ENCODE measurements at regions not wholly inside any gene's neighbourhood (a gene's known extent, or its start where the extent isn't known, plus 50 kb on each side); places are given as distances from the start of the nearest gene placed in this dataset.
"Not testable (repeated sequence)": the region's sequence is repeated elsewhere in the genome, so short reads cannot be mapped to it uniquely, and the experiment has no call there.

DNA sequence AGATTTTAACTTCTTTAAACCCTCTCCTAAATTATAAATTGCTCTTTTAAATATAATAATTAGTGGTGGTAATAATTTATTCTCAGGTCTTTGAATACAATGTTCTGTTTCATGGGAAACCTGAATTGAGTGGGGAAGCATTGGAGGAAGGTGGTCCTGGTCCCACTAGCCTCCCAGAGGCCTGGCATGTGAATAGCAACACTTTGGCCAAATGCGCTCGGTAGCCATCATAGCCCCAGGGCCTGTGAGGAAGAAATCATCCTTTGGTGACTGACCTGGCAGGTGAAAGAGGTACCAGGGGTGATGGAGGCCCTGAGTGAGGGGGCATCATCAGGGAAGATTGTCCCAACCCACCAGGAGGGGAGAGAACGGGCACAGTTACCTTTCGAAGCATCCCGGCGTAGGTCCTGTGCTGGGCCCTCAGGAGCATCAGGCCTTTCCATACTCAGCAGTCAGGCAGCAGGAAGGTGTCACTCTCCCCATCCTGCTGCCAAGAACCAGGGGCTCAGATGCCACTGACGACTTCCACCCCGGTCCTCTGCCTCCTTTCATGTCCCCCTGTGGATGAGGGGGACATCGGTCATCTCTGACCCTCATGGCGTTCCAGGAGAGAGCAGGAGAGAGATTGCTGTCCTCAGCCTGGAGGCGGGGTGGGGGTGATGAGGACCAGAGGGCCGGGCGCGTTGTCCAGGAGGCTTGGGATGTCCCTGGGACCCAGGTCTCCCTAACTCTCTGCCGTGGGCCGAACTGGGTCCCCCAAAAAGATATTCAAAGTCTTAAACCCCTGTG, 78.6 kb upstream of the HPCAL1 start:
- peak; percentile 24 for DNase-seq (ENCODE audit: low read depth, low spot score)

DNA sequence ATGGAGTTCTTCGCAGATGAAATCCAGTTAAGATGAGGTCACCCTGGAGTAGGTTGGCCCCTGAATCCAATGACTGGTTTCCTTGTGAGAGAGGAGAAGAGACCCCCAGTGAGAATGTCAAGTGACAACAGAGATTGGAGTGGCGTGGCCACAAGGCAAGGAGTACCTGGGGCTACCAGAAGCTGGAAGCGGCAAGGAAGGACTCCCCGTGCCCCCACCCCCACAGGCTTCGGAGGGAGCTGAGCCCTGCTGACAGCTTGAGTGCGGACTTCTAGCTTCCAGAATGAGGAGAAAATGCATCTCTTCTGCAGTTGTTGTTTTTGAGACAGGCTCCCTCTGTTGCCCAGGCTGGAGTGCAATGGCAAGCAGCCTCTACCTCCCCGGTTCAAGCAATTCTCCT, 78.0 kb upstream of the HPCAL1 start:
- DNase-seq (ENCODE audit: low read depth, low spot score) = no peak

DNA sequence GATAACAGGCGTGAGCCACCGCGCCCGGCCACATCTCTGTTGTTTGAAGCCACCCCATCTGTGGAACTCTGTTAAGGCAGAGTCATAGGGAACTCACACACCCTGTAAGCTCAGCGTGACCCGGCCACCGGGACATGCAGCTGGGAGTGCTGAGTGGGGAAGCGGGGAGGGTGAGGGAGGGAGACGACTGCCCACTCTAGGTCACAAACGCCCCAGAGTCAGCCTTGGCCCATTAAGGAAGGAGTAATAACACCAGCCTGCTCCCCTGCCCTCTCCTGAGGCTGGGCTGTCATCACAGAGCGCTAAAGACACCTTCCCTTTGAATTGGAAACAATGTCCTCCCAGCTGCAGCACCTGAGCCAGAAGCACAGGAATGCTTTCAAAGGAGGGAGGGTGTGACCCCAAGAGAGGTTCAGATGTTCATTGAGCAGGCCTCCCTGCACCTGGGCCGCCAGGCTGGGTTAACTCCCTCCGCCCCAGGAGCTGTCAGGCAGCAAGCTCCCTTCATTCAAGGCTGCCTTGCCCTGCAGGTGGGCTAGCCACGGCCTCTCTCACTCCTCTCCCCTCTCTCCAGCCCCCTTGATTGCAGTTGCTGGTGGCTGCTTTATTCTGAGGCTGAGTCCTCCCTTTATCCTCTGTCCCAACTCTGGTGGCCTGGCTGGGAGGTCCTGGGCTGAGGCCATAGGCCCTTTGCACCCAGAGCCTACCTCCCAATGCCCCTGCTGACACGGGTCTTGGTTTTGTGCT, 77.2 kb upstream of the HPCAL1 start:
- DNase-seq (ENCODE audit: low read depth, low spot score) = peak; percentile 62

DNA sequence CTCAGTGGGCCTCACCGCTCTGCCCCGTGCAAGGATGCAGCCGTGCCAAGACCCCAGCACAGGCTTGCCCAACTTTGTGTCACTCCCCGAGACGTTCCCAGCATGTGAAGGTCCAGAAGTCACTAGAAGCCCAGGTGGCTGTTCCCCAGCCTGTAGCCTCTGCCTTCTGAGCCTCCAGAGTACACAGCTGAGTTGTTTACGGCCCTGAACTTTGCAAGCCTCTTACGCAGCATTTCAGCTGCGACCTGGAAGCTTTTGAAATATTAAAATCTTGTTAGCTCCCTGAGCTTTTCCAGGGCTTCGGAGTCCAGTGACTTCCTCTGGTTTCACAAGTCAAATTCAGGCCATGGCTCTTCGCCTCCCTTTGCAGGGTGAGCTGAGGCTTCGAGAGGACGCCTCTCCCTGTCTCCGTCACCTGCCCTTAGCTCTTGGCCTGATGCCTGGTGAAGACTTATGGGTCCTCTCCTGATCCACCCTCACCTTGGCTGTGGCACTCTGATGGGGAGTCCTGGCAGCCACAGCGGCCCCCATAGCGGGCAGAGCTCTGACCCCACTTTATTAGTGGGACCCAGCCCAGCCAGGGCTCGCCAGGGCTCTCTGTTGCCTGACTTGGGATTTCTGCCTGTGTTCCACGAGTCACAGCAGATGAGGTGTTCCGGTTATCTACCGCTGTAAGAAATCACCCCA, 76.5 kb upstream of the HPCAL1 start:
- no peak for DNase-seq (ENCODE audit: low read depth, low spot score)

DNA sequence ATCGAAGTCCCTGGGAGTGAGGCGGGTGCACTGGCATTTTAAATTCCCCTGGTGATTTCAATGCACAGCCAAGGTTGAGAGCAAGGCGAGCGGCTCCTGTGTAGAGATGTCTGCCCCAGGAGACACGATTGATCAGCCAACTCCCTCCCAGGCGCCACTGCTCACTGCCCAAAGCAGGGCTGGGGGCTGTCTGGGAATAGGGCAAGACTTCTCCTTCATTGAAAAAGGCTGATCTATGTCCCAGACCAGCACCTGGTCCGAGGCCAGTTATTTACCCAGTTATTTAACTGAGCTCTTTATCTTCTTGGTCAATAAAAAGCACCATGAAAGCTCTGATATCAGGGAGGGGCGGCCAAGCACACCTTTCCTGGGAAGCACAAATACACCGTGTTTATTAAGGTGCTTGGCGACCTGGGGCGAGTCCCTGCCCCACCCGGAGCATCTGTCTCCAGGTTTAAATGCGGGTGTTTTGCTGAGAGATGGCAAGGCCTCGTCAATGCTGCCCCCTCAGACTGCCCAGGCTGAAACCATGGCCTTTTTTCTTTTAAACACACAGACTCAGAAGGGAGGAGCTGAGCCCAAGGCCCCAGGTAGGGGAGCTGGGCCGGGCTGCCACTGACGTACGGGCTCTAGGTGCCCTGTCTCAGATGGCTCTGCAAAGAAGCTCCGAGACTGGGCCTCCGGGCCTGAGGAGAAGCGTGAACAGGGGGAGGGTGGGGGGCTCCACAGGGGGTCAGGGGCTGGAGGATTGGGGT, 73.9 kb upstream of the HPCAL1 start:
- DNase-seq (ENCODE audit: low read depth, low spot score) = no peak

DNA sequence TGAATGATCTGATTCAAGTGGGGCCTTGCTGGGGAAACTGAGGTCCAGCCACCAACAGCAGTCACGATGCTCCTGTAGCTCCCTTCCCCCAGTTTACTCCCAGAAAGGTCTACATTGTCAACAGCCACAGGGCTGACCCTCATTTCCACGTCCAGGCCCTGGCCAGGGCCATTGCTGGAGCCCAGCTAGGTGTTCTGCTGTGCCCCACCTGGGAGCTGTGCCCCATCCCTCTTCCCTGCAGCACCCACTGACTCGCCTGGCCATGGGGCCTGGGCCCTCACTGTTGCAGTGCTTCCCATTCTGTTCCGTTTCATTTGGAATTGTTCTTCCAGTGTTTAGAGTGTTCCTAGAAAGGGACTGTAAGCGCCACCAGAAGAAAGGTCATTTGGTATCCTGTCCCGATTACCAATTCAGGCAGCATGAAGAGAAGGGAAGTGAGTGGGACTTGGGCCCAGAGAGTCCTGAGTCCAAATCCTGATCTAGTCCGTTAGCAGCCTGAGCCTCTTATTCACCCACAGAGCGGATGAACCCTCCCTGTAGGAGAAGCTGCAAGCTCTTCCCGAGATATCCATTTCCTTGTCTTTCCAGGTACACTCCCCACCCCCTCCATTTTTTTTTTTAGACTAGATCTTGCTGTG, 73.1 kb upstream of the HPCAL1 start:
- no peak for DNase-seq (ENCODE audit: low read depth, low spot score)

DNA sequence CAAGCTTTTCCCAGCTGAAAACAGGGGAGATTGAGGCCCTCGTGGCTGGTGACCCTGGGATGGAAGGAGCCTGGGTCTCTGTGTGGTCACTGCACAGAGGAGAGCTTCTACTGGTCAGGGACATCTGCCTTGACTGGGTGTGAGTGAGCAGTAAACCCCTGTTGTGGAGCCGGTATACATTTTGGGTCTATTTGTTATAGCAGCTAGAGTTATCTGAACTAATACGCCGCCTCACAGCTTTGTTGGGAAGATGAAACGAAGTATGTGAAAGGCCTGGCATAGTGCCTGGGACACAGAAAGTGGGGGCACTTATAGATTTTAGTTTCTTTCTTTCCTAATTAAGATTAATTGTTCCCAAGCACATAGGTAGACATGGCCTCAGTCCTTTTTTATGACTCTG, 72.2 kb upstream of the HPCAL1 start:
- DNase-seq (ENCODE audit: low read depth, low spot score) = no peak

DNA sequence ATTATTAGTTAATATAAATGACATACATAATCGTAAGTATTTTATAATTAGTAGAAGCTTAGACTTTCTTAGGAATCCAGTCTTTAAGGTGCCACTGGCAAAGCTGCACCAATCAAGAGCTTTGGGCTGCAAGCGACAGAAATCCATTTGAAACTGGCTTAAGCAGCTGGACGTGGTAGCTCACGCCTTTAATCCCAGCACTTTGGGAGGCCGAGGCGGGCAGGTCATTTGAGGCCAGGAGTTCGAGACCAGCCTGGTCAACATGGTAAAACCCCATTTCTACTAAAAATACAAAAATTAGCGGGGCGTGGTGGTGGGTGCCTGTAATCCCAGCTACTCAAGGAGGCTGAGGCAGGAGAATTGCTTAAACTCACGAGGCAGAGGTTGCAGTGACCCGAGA, 71.8 kb upstream of the HPCAL1 start:
- DNase-seq (ENCODE audit: low read depth, low spot score) = not testable (repeated sequence)

DNA sequence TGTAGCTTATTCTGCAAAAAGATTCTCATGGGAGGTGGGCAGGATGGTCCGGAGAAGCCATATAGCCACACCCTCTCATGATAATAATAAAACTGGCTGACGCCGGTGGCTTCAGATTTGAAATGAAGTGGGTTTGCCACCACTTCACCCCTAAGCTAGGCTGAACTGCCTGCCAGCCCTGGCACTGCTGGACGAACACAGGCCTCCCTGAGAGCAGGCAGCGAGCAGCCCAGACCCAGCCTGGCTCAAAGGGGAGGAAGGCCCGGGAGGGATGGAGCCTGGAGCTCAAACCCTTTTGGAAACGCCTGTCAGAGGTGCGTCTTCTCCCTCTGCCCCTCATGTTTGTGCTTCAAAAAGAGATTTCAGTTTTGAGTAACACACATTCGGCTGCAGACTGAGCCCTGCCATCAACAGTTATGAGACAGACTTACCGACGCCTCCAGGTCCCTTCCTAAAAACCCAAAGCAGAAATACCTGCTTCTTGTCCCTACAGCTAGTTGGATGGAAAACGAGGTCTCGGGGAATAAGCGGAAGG, 71.1 kb upstream of the HPCAL1 start:
- no peak for DNase-seq (ENCODE audit: low read depth, low spot score)

DNA sequence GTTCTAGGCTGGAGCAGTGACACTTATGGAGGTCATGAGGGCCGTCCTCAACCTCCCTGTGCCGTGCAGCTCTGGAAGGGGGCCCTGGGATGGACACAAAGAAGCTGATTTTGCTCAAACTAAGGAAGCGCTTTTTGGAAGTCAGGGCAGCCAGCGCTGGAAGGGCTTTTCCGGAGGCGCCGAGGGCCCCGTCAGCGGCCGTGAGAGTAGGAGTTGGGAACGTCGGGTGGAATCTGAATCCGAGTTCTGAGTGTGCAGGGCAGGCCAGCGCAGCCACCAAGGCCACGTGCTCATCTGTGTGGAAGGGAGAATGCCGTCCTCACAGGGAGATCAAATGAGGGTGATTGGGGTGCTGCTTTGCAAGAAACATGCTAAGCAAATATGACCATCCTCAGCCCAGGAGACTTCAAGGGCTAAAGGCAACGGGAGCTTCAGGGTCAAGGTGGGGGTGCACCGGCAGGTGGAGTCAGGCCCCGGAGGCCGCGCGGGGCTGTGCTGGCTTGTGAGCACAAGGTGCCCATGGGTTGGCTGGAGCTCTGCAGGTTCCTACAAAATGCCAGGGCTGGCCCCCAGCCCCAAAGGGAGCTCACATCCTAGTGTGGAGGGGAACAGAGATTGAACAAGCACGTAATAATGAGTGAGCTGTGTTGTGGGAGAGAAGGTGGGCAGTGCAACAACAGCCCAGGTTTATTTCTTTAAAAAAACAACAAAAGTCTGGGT, 70.4 kb upstream of the HPCAL1 start:
- no peak for DNase-seq (ENCODE audit: low read depth, low spot score)

DNA sequence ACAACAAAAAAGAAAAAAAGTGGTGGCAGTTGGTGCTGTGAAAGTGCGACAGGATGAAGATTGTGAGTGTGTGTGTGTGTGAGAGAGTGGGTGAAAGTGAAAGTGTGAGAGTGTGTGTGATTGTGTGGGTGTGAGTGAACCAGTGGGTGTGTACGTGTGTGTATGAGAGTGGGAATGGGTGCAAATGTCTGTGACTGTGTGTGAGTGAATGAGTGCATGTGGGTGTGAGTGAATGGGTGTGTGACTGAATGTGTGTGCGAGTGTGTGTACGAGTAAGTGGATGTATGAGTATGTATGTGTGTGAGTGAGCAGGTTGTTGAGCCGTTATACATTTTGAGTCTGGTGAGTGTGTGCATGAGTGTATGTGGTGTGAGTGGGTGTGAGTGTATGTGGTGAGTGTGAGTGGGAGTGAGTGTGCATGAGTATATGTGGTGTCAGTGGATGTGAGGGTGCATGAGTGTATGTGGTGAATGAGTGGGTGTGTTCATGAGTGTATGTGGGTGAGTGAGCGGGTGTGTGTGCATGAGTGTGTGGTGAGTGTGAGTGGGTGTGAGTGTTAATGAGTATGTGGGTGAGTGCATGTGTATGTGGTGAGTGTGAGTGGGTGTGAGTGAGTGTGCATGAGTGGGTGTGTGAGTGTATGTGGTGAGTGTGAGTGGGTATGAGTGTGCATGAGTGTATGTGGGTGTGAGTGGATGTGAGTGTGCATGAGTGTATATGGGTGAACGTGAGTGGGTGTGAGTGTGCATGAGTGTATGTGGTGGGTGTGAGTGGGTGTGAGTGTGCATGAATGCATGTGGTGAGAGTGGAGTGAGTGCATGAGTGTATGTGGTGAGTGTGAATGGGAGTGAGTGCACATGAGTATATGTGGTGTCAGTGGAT, 69.3 kb upstream of the HPCAL1 start:
- no peak for DNase-seq (ENCODE audit: low read depth, low spot score)

DNA sequence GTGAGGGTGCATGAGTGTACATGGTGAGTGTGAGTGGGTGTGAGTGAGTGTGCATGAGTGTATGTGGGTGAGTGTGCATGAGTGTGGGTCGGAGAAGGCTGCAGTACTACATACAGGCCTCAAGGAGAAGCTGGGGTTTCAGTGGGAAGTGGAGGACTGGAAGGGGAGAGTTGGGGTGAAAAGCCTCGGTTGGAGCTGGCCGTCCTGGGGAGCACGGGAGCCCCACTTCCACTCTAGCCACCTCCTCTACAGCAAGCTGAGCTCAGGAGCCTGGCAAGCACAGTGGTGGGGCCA, 68.7 kb upstream of the HPCAL1 start:
- DNase-seq (ENCODE audit: low read depth, low spot score) = no peak

DNA sequence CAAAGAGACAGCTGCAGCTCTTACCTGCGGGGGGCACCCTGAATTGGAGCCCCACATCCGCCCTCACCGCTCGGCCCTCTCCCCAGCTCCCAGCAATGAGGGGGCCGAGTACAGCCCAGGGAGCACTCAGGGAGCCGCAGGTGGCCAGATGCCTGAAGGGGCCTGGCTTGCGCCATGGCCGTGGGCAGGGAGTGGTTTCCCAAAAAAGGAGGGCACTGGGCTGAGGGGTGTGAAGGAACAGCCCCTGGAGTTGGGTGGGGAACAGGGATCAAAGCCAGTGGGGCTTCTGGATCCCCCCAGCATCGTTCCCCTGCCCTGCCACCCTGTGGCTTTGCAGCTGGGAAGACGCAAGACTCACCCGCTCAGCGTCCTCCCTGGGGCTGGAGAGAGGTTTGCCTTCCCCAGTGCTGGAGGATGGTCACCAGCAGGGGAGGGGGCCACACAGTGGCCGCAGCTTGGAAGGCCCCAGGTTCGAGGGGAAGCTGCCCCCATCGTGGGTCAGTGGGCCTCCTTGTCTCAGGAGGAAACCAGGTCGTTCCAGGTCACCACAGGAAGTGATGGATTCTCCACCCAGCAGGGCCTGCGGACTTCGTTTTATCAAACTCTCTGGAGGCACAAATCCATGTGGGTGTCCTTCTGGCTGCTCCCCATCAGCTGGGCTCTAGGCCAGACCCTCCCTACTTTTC, 68.2 kb upstream of the HPCAL1 start:
- DNase-seq (ENCODE audit: low read depth, low spot score) = no peak

DNA sequence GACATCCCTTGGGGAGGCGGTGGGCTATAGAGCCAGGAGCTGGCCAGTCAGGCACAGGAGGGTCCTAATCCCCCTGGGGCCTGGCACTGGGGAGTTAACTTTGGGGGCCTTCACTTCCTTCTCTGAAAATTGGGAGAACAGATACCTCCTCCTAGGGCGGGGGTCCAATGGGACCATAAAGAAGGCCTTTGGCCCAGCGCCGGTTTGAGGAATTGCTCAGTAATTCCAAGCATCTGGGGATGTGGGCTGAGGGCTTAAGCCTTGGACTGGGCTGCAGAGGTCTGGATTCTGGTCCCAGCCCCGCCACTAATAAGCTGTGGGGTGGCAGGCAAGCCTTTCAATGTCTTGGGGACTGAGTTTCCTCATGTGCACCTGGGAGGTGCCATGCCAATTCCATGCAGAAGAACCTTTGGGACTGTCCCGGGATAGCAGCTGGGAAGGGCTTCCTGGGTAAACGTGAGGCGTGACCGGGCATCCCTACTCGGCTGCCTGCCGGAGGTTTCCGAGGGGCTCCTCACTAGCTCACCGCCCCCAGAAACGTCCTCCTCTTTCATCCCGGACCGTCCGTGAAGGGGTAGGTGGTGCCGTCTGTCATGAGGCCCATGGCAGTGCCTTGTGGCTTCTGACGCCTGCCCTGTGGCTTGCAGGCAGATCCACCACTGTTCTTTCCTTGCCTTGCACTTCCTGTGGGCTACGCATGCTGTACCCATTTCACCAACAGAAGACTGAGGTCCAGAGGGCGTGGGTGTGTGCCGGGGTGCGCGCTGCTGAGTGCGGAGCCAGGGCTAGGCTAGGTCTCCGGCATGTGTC, 67.4 kb upstream of the HPCAL1 start:
- peak; percentile 20 for DNase-seq (ENCODE audit: low read depth, low spot score)

DNA sequence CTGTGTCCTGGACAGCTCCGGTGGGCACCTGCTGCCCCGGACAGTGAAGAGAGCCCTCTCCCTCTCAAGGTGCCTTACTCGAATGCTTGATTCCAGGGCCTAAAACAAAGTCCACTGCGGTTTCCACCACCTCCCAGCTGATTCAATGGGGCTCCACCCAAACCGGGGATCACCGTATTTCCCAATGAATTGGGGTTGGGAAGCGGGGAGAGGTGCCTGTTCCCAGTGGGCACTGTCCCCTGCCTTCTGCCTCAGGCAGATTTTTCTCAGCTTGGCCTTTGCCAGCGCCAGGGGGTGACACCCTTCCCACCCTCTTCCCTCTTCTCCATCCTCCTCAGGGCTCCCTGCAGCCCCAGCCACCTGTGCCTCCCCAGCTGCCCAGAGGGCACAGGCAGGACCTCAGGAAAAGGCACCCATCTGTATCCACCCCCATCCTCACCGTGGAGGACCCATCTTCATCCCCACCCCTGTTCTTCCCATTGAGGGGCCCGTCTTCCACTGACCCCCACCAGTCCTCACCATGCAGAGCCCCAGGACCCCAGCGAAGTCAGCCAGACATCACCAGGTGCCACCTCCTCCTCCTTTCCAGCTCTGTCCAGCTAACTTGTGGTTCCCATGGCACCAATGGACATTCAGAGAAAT, 66.7 kb upstream of the HPCAL1 start:
- no peak for DNase-seq (ENCODE audit: low read depth, low spot score)

DNA sequence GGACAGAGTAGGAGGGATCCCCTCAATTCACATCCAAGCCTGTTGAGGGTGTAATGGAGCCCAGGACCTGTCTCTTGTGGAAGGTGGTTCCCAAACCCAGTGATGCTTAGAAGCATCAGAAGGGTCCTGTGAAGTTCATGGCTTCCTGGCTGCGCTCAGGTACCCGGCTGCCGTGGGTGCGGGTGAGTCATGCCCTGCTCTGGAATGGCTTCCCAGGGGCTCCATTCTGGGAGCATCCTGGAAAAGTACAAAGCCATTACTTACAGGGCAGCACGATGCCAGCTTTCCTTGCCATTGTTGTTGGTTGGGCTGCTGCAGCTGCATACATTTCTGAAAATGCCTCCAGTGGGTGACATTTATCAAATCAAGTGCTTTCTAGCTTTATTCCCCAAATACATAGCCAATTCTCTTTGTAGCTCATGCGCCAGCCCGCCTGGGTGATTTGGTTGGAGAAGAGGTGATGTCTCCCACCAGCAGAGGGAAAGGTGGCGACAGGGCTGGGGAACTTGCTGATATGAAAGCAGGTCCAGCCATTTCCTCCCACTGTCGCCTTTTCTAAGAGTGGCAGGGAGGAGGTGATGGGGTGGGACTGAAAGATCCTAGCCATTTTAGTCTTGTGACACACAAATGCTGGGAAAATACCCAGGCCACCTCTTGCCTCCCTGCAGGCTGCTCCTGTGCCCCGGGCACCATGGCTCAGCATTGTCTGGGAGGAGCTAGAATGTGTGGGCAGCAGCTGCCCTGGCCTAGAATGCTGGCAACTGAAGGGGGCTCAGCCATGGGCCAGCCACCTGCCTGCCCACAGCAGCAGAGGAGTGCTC, 65.9 kb upstream of the HPCAL1 start:
- DNase-seq (ENCODE audit: low read depth, low spot score) = no peak
